NCI-H446 treated with DMSO at 0.1 percent for 48 hours (cell line): ENCODE measurements at regions not wholly inside any gene's neighbourhood (a gene's known extent, or its start where the extent isn't known, plus 50 kb on each side); places are given as distances from the start of the nearest gene placed in this dataset.
A peak's percentile ranks its signal among the peaks of the same experiment; 100 is the strongest.

ENCODE experiments used
- DNase-seq: peaks from one replicate; lab custom pipeline; 2025; lab: John Stamatoyannopoulos, UW

- DNase-seq = peak; percentile 75
Observed at GRCh38 chr21:20527731-20528460, 470.3 kb upstream of the NCAM2 start.

GRCh38 chr21:20537130-20537529, 461.1 kb upstream of the NCAM2 start:
- no peak for DNase-seq

GRCh38 chr21:20538039-20538658, 460.1 kb upstream of the NCAM2 start:
- DNase-seq = no peak

- no peak for DNase-seq
Observed at GRCh38 chr21:20545454-20545853, 452.8 kb upstream of the NCAM2 start.

- no peak for DNase-seq
Observed at GRCh38 chr21:20551939-20552338, 446.3 kb upstream of the NCAM2 start.

GRCh38 chr21:20554785-20555184, 443.4 kb upstream of the NCAM2 start:
- no peak for DNase-seq

GRCh38 chr21:20570824-20571232, 427.4 kb upstream of the NCAM2 start:
- no peak for DNase-seq

GRCh38 chr21:20572582-20572981, 425.6 kb upstream of the NCAM2 start:
- DNase-seq = no peak

GRCh38 chr21:20581361-20581760, 416.8 kb upstream of the NCAM2 start:
- no peak for DNase-seq

- no peak for DNase-seq
Observed at GRCh38 chr21:20591284-20591683, 406.9 kb upstream of the NCAM2 start.

GRCh38 chr21:20592463-20592862, 405.7 kb upstream of the NCAM2 start:
- DNase-seq = no peak

- no peak for DNase-seq
Observed at GRCh38 chr21:20603236-20603635, 395.0 kb upstream of the NCAM2 start.

- no peak for DNase-seq
Observed at GRCh38 chr21:20611008-20611407, 387.2 kb upstream of the NCAM2 start.

- DNase-seq = no peak
Observed at GRCh38 chr21:20613654-20614053, 384.6 kb upstream of the NCAM2 start.

GRCh38 chr21:20617130-20617529, 381.1 kb upstream of the NCAM2 start:
- DNase-seq = no peak

GRCh38 chr21:20618878-20619277, 379.3 kb upstream of the NCAM2 start:
- DNase-seq = no peak

- no peak for DNase-seq
Observed at GRCh38 chr21:20627594-20627993, 370.6 kb upstream of the NCAM2 start.

GRCh38 chr21:20631633-20632032, 366.6 kb upstream of the NCAM2 start:
- no peak for DNase-seq

- no peak for DNase-seq
Observed at GRCh38 chr21:20639026-20639425, 359.2 kb upstream of the NCAM2 start.

- no peak for DNase-seq
Observed at GRCh38 chr21:20641241-20641640, 357.0 kb upstream of the NCAM2 start.

GRCh38 chr21:20642681-20643080, 355.5 kb upstream of the NCAM2 start:
- no peak for DNase-seq

GRCh38 chr21:20644552-20644951, 353.7 kb upstream of the NCAM2 start:
- no peak for DNase-seq

- DNase-seq = no peak
Observed at GRCh38 chr21:20645344-20645743, 352.9 kb upstream of the NCAM2 start.
